WERI-Rb-1 (cell line): ENCODE measurements at regions not wholly inside any gene's neighbourhood (a gene's known extent, or its start where the extent isn't known, plus 50 kb on each side); places are given as distances from the start of the nearest gene placed in this dataset.

Source experiments
- DNase-seq: peaks from one replicate; pipeline ENCODE4 v3.0.0-alpha.2; 2020
- H3K27ac ChIP-seq: fragments of 250-450 bp; sonication (Bioruptor Pico); 2 replicates; pipeline ENCODE4 v1.5.1; 2020; ENCODE audit warnings: mild to moderate bottlenecking, moderate library complexity
- H3K27me3 ChIP-seq: fragments of 250-450 bp; sonication (Bioruptor Pico); 2 replicates; pipeline ENCODE4 v1.5.1; 2021; ENCODE audit warnings: mild to moderate bottlenecking, low read depth, moderate library complexity; ENCODE audit not compliant: insufficient read depth, severe bottlenecking
- H3K36me3 ChIP-seq: fragments of 250-450 bp; sonication (Bioruptor Pico); 2 replicates; pipeline ENCODE4 v1.5.1; 2020; ENCODE audit warnings: mild to moderate bottlenecking, moderate library complexity
- H3K4me3 ChIP-seq: 2 replicates; pipeline ENCODE4 v1.5.1; 2011; ENCODE audit warnings: low read depth, mild to moderate bottlenecking, control low read depth, low read length
- H3K9me3 ChIP-seq: fragments of 250-450 bp; sonication (Bioruptor Pico); 2 replicates; pipeline ENCODE4 v1.5.1; 2021; ENCODE audit warnings: mild to moderate bottlenecking, moderate library complexity; ENCODE audit not compliant: severe bottlenecking
- CTCF ChIP-seq: IDR thresholded peaks from 2 replicates; pipeline ENCODE4 v1.5.1; 2011; ENCODE audit warnings: low read depth, mild to moderate bottlenecking, control low read depth, inconsistent platforms, low read length

- no peaks in the 10 kb centered on the region for H3K27me3 ChIP-seq
- no peak for TF ChIP-seq CTCF
- no peaks in the 10 kb centered on the region for H3K9me3 ChIP-seq
Observed at GRCh38 chr5:90171466-90171865, 238.1 kb downstream of the CETN3 start.

GRCh38 chr5:90170261-90170660, 239.3 kb downstream of the CETN3 start:
- Histone ChIP-seq H3K4me3 (no peak overlapping the region), H3K36me3 (no peaks in the 10 kb centered on the region), H3K27me3 (no peaks in the 10 kb centered on the region), H3K27ac (no peak overlapping the region), H3K9me3 (no peaks in the 10 kb centered on the region)
- no peak for TF ChIP-seq CTCF
- no peak for DNase-seq

More at GRCh38 chr5:90171466-90171865, 238.1 kb downstream of the CETN3 start:
- DNase-seq = no peak
- Histone ChIP-seq H3K36me3 (no peaks in the 10 kb centered on the region), H3K27ac (no peak overlapping the region), H3K4me3 (no peak overlapping the region)

GRCh38 chr5:90169078-90169477, 240.5 kb downstream of the CETN3 start:
- H3K27ac ChIP-seq = no peak overlapping the region
- H3K9me3 ChIP-seq = no peaks in the 10 kb centered on the region
- no peak for DNase-seq
- no peak overlapping the region for H3K4me3 ChIP-seq
- no peaks in the 10 kb centered on the region for H3K27me3 ChIP-seq
- H3K36me3 ChIP-seq = no peaks in the 10 kb centered on the region
- no peak for TF ChIP-seq CTCF

GRCh38 chr5:90168399-90168798, 241.2 kb downstream of the CETN3 start:
- no peak for DNase-seq
- Histone ChIP-seq H3K36me3 (no peaks in the 10 kb centered on the region), H3K27ac (no peak overlapping the region), H3K4me3 (no peak overlapping the region), H3K27me3 (no peaks in the 10 kb centered on the region), H3K9me3 (no peaks in the 10 kb centered on the region)
- no peak for TF ChIP-seq CTCF

- DNase-seq = no peak
- Histone ChIP-seq H3K27ac (no peak overlapping the region), H3K27me3 (no peaks in the 10 kb centered on the region), H3K4me3 (no peak overlapping the region), H3K36me3 (no peaks in the 10 kb centered on the region), H3K9me3 (no peaks in the 10 kb centered on the region)
- TF ChIP-seq CTCF = no peak
Observed at GRCh38 chr5:90166816-90167215, 242.7 kb downstream of the CETN3 start.

GRCh38 chr5:90162324-90162723, 247.2 kb downstream of the CETN3 start:
- H3K27ac ChIP-seq = no peak overlapping the region
- no peak overlapping the region for H3K4me3 ChIP-seq
- no peaks in the 10 kb centered on the region for H3K36me3 ChIP-seq
- no peak for DNase-seq
- no peak for TF ChIP-seq CTCF
- no peaks in the 10 kb centered on the region for H3K27me3 ChIP-seq
- H3K9me3 ChIP-seq = no peaks in the 10 kb centered on the region
